Choroid plexus epithelial cell (primary cell): ENCODE measurements at regions not wholly inside any gene's neighbourhood (a gene's known extent, or its start where the extent isn't known, plus 50 kb on each side); places are given as distances from the start of the nearest gene placed in this dataset.

Experiments used
- DNase-seq: peaks from one replicate; pipeline ENCODE4 v3.0.0-alpha.2; 2010; ENCODE audit warnings: low read depth
- H3K4me3 ChIP-seq: 2 replicates; pipeline ENCODE4 v1.5.1; 2011; ENCODE audit warnings: low read depth, mild to moderate bottlenecking, control low read depth, low read length, moderate library complexity
- TF ChIP-seq, protein P1 (sequence below): conservative IDR thresholded peaks from 2 replicates; pipeline ENCODE4 v1.5.1; 2011; ENCODE audit warnings: low read depth, mild to moderate bottlenecking, control low read depth, inconsistent platforms, low read length, moderate library complexity

DNA sequence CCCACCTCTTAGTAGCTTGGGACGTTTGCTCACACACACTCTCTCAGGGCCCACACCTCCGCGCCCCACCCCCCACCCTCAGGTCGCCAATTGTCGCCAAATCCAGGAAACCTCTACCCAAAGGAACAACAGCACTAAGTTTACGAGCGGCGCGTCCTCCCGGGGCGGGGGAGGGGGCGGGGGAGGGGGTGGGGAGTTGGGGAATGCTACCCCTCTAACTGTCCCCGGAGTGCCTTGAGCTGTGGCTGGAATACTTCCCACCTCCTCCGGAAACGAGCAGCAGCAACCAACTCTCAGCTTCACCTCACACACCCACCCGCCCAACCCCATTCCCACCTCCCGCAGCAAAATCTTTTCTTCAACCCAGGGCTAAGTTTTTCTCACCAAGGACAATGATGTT, 135.6 kb upstream of the ZIC3 start:
- TF ChIP-seq, protein P1, sequence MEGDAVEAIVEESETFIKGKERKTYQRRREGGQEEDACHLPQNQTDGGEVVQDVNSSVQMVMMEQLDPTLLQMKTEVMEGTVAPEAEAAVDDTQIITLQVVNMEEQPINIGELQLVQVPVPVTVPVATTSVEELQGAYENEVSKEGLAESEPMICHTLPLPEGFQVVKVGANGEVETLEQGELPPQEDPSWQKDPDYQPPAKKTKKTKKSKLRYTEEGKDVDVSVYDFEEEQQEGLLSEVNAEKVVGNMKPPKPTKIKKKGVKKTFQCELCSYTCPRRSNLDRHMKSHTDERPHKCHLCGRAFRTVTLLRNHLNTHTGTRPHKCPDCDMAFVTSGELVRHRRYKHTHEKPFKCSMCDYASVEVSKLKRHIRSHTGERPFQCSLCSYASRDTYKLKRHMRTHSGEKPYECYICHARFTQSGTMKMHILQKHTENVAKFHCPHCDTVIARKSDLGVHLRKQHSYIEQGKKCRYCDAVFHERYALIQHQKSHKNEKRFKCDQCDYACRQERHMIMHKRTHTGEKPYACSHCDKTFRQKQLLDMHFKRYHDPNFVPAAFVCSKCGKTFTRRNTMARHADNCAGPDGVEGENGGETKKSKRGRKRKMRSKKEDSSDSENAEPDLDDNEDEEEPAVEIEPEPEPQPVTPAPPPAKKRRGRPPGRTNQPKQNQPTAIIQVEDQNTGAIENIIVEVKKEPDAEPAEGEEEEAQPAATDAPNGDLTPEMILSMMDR: no peak
- H3K4me3 ChIP-seq: no peak overlapping the region
- DNase-seq: no peak

DNA sequence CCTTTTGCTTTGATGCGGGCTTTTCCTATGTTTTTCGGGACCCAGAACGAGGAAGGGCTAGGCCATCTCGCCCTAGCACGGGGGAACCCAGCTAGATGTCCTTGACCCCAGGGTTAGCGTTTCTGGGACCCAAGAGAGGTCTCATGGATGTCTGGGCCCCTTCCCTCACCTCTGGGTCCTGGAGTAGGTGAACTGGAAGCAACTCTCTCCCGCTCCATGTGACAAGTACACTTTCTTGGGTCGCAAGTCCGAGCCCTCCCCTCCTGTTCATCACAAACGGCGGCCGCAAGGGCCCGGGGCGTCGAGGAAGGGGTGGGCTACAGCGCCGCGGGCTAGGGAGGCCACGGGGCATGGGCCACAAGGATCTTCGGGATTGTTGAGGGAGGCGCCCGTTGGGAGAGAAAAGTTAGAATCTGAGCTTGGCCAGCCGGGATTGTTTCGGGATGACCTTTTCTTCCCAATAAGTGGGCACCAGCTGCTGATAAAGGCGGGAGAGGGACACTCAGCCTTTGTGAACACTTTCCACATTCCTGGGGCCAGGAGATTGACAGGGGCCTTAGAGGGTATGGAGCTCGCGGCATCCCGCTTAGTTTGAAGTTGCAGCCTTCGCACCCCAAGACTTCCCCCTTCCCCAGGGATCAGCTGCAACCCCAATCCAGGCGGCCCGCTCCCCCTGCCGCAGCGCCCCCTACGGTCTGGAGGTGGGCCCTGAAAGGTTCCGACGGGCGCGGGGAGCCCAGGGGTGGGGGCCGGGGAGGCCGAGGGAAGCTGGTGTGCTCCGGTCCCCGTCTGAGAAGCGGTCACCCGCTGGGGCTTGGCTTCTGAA, 136.9 kb upstream of the ZIC3 start:
- H3K4me3 ChIP-seq: peak overlapping the region; percentile 58
- DNase-seq: no peak
- TF ChIP-seq, protein P1: no peak

DNA sequence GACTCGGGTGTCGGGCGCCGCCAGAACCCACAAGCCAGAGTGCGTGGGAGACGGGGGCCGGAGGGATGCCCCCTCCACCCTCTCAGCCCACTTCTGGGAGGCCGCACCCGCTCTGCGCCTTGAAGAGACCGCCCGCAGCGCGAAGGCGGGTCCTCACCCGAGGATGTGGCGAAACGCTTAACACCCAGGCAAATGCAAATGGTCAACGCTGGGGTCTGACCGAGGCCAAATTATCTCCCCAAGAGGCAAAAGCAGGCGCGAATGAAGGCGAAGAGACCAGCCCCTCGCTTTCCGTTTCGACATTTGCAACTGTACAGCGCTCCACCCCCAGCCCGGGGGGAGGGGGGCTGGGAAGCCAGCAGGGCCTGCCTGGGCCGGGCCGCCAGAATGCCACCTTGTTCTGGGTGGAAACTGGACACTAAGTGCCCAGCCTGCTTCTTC, 137.7 kb upstream of the ZIC3 start:
- TF ChIP-seq, protein P1: no peak
- peak; percentile 2 for DNase-seq
- peak overlapping the region; percentile 58 for H3K4me3 ChIP-seq

DNA sequence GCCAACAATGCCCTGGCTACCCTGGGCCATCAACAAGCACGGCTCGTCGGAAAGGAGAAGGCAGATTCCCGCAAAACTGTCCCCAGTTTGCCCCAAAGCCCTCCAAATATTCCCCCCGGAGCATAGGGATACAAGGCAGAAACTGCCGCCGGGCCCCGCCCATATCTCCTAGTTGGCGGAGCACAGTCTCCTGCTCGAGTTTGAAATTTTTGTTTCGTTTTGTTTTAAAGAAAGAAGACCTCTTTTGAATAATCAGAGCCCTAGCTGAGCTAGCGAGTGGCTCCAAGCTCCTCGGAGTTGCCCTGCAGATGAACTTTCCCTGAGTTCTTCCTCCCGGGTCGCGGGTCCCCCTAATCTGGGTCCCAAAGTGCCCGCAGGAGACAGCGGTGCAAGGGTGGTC, 138.1 kb upstream of the ZIC3 start:
- H3K4me3 ChIP-seq: peak overlapping the region; percentile 58
- DNase-seq: peak; percentile 17
- TF ChIP-seq, protein P1: no peak

DNA sequence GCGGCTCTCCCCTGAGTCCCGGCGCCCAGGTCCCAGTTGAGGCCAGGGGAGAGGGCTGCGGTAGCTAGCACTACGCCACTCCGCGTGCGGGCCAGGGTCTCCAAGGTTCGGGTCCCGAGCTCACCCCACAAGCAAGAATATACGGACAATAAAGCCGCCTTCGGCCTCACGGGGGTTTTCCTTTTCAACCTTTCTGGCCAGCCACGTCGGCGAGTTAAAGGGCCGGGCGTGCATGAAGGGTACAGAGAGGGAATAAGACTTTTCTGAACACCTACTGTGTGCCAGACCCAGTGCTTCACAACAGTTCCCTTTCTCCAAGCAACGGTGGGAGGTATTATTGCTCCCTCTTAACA, 138.5 kb upstream of the ZIC3 start:
- no peak for DNase-seq
- TF ChIP-seq, protein P1: no peak
- H3K4me3 ChIP-seq: peak overlapping the region; percentile 58

DNA sequence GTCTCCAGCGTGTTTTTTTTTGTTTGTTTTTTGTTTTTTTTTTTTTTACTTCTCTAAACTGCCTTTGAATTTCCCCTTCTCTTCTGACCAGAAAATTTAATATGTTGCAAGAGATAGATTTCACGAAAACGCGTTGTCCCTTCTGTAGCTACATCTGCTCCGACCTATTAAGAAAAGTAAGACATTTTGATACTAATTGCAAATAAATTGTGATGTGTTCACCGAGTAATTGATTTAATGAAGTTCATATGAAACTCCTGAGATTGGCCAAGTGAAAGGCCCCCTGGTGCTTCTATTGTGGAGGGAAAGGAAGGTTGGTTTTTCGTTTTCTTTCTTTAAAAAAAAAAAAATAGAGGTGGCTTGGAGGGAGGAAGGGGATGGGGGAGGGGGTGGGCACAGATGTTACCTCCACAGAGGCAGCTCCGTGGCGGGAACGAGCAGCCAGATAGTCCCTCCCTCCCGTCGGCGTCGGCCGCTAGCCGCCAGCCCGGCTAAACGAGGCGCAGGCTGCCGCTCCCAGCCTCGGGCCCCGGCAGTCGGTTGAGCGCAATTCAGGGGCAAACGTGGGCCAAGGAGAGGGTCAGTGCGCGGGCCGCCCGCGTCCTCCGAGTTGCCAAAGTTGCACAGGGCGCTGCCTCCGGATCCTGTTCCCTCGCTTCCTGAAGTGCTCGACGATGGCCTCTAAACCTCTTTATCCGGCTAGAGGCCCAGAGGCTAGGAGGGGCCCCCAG, 139.1 kb upstream of the ZIC3 start:
- DNase-seq: no peak
- no peak overlapping the region for H3K4me3 ChIP-seq

More for the DNA sequence above, 139.1 kb upstream of the ZIC3 start:
- TF ChIP-seq, protein P1: no peak
